ENCODE measurements at regions not wholly inside any gene's neighbourhood (a gene's known extent, or its start where the extent isn't known, plus 50 kb on each side); places are given as distances from the start of the nearest gene placed in this dataset.

GRCh38 chr6:68186870-68187269 is 448.2 kb upstream of the ADGRB3 start:
- DNase-seq (ENCODE audit: low read depth, low spot score) (no peak), FAIRE-seq (no peak), ATAC-seq (no peak)
- 81% methylated on average over 2 of the region's 2 CpGs for WGBS (ENCODE audit: insufficient coverage, insufficient replicate concordance, low lambda C conversion rate, missing lambda C conversion rate)
- RAD21 ChIA-PET (ENCODE audit: unreplicated experiment): no interaction called here
- Histone ChIP-seq H3K36me3 (ENCODE audit: control insufficient read depth in 2 of 2, insufficient read depth in 2 of 2, low read length in 1 of 2) (no peaks in the 10 kb centered on the region), H3K4me3 (no peak overlapping the region), H2AFZ (ENCODE audit: control insufficient read depth, low read depth, low read length) (no peak overlapping the region), H3K4me1 (ENCODE audit: control insufficient read depth, insufficient read depth, low read length) (no peaks in the 10 kb centered on the region), H3K9me3 (replicated peaks; ENCODE audit: control insufficient read depth, insufficient read depth, low read length) (no peaks in the 10 kb centered on the region), H3K27me3 (replicated peaks in 1 of 2; ENCODE audit: control insufficient read depth in 2 of 2, insufficient read depth in 2 of 2, low read length in 1 of 2) (no peaks in the 10 kb centered on the region), H3K79me2 (ENCODE audit: control insufficient read depth, insufficient read depth, low read length) (no peaks in the 10 kb centered on the region), H3K9ac (ENCODE audit: control insufficient read depth, insufficient read depth, low read length) (no peak overlapping the region), H3K4me2 (ENCODE audit: control insufficient read depth, insufficient read depth) (no peak overlapping the region), H3K27ac (ENCODE audit: control insufficient read depth, insufficient read depth) (no peak overlapping the region), H4K20me1 (ENCODE audit: control insufficient read depth, insufficient read depth) (no peaks in the 10 kb centered on the region)
- no peak for TF ChIP-seq BCL3 (IDR thresholded peaks at IDR 0.05; ENCODE audit: borderline replicate concordance, insufficient read depth, low read depth, low read length, poor library complexity, severe bottlenecking)
- TF ChIP-seq ATF7 (IDR thresholded peaks at IDR 0.05; ENCODE audit: low read depth): no peak
- no peak for TF ChIP-seq STAT3 (IDR thresholded peaks at IDR 0.05; ENCODE audit: low read depth, low read length)
- no peak for TF ChIP-seq RB1 (IDR thresholded peaks at IDR 0.05; ENCODE audit: borderline replicate concordance)
- no peak for TF ChIP-seq SREBF1 (IDR thresholded peaks at IDR 0.05; ENCODE audit: low read length)
- no peak for TF ChIP-seq ETV6 (conservative IDR thresholded peaks at IDR 0.05 in 1 of 2, IDR thresholded peaks at IDR 0.05 in 1 of 2; ENCODE audit: borderline replicate concordance in 1 of 2, low read depth in 1 of 2)
- TF ChIP-seq TCF7 (IDR thresholded peaks at IDR 0.05; ENCODE audit: borderline replicate concordance): no peak
- no peak for TF ChIP-seq SMC3 (IDR thresholded peaks at IDR 0.05; ENCODE audit: borderline replicate concordance, low read length)
- TF ChIP-seq POLR2AphosphoS5 (IDR thresholded peaks at IDR 0.05; ENCODE audit: low read length): no peak
- no peak for TF ChIP-seq BCLAF1 (IDR thresholded peaks at IDR 0.05)
- CTCF ChIA-PET: no interaction called here
- SMC1A ChIA-PET (ENCODE audit: uncharacterized antibody, unreplicated experiment): no interaction called here
- intact Hi-C loops (cut with micrococcal nuclease; ENCODE audit: unreplicated experiment) (no loop called here), in situ Hi-C loops (cut with MboI) (no loop called here)
- POLR2A ChIA-PET: no interaction called here
- no TSS peak for BruUV-seq (replicated peaks)
